ENCODE measurements at regions not wholly inside any gene's neighbourhood (a gene's known extent, or its start where the extent isn't known, plus 50 kb on each side); places are given as distances from the start of the nearest gene placed in this dataset.

- TF ChIP-seq CTCF (IDR thresholded peaks at IDR 0.05) (no peak), POLR2A (IDR thresholded peaks at IDR 0.05) (no peak)
These were observed 129.1 kb upstream of the ZNF462 start for GRCh38 chr9:106733828-106734380.

All from uterus (tissue), 2 donors.